ENCODE measurements at regions not wholly inside any gene's neighbourhood (a gene's known extent, or its start where the extent isn't known, plus 50 kb on each side); places are given as distances from the start of the nearest gene placed in this dataset.

- TF ChIP-seq POLR2A (IDR thresholded peaks at IDR 0.05; ENCODE audit: low read length): no peak
- TF ChIP-seq GATA1 (IDR thresholded peaks at IDR 0.05; ENCODE audit: low read depth, low read length): no peak
These were observed 96.7 kb downstream of the SNX19 start for GRCh38 chr11:130819625-130820024.
